Fibroblast of villous mesenchyme (primary cell): ENCODE measurements at regions not wholly inside any gene's neighbourhood (a gene's known extent, or its start where the extent isn't known, plus 50 kb on each side); places are given as distances from the start of the nearest gene placed in this dataset.
"Not testable (repeated sequence)": the region's sequence is repeated elsewhere in the genome, so short reads cannot be mapped to it uniquely, and the experiment has no call there.

Experiments
- DNase-seq: peaks from one replicate; pipeline ENCODE4 v3.0.0-alpha.2; 2010; ENCODE audit warnings: low read depth
- H3K4me3 ChIP-seq: 2 replicates; pipeline ENCODE4 v1.5.1; 2011; ENCODE audit warnings: low read depth, mild to moderate bottlenecking, low read length
- TF ChIP-seq, protein P1 (sequence below): IDR thresholded peaks from 2 replicates; pipeline ENCODE4 v1.5.1; 2012; ENCODE audit warnings: low read depth, mild to moderate bottlenecking, low read length; ENCODE audit not compliant: insufficient read depth

DNA sequence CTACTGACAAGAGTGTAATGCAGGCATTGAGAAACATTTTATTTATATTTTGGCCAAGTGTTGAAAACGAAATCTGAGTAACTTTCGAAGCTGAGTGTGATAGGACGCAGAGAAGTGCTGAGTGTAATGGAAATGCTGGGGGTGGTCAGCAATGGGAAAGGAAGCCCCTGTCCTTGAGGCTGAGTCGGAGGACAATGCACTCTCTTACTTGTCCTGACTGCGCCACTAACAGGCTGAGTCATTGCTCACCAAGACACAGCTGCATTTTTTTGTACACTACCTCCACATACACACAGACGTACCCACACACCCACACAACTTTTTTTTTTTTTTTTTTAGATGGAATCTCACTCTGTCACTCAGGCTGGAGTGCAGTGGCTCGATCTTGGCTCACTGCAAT lies 637.7 kb downstream of the SLCO4C1 start:
- no peak for DNase-seq
- H3K4me3 ChIP-seq: no peak overlapping the region
- TF ChIP-seq, protein P1, sequence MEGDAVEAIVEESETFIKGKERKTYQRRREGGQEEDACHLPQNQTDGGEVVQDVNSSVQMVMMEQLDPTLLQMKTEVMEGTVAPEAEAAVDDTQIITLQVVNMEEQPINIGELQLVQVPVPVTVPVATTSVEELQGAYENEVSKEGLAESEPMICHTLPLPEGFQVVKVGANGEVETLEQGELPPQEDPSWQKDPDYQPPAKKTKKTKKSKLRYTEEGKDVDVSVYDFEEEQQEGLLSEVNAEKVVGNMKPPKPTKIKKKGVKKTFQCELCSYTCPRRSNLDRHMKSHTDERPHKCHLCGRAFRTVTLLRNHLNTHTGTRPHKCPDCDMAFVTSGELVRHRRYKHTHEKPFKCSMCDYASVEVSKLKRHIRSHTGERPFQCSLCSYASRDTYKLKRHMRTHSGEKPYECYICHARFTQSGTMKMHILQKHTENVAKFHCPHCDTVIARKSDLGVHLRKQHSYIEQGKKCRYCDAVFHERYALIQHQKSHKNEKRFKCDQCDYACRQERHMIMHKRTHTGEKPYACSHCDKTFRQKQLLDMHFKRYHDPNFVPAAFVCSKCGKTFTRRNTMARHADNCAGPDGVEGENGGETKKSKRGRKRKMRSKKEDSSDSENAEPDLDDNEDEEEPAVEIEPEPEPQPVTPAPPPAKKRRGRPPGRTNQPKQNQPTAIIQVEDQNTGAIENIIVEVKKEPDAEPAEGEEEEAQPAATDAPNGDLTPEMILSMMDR: no peak

DNA sequence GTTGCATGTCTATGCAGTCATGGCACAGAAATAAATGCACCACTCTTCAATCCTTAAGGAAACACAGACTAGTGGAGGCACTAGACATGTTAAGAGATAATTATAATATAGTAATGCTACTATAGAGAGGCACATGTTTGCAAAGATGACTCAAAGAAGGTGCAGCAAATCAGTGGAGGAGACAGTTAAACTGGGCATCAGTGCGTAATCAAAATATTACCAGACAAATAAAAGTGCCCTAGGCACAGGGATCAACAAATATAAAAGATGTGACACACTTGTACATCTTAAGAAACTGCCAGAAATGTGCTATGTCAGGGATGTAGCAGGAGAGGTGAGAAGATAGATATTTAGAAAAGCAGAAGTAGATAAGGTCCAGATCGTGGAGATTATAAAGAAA lies 642.1 kb downstream of the SLCO4C1 start:
- no peak overlapping the region for H3K4me3 ChIP-seq
- no peak for DNase-seq
- TF ChIP-seq, protein P1: no peak

DNA sequence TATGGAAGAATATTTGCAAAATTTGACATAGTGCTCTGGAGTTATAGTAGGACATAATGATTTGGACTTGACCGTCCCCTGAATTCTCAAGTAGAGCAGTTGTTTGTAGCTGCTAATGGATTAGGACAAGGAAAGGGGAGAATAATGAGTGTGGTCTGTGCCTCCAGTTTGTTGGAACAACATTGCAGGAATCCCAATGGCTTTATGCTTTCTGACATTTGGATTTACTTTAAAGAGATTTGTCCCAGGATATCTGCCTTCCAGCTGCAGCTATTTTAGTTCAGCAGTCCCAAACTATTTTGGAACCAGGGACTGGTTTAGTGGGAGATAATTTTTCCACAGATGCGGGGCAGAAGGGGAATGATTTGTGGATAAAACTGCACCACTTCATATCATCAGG lies 648.2 kb downstream of the SLCO4C1 start:
- no peak overlapping the region for H3K4me3 ChIP-seq
- DNase-seq: no peak
- TF ChIP-seq, protein P1: no peak

DNA sequence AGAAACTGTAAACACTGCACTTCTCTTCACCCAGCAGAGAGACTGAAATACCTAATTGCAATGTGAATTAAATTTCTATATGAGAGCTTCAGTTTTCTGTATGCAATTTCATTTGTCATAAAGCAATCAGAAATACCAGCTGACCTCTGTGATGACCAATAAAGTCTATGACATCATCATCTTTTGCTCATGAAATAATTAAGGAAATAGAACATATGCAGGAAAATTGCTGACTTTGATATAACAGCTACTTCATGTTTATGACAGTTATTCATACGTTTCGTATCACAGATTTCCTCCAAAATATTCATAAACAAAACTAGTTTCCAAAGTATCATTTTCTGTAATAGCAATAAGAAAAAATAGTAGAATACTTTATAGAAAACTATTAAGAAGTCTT lies 652.3 kb downstream of the SLCO4C1 start:
- H3K4me3 ChIP-seq: no peak overlapping the region
- DNase-seq: no peak
- TF ChIP-seq, protein P1: no peak

DNA sequence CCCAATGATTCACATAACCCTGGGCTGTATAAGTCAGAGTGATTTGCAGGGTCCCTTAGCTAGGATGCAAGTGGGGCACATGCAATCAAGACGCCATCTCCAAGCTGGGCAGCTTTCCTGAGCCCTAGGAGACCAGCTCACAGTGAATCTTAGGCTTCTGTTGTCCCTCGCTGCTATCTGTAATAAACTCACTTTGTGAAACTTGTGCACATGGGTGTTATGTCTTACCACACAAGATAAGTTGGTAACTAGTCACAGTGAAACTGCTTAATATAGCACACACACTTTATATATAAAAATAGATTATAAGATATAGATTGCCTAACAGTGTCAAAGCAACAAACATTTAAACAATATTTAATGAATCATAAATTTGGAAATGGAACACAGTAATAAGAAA lies 658.5 kb downstream of the SLCO4C1 start:
- TF ChIP-seq, protein P1: no peak
- H3K4me3 ChIP-seq: no peak overlapping the region
- DNase-seq: no peak

DNA sequence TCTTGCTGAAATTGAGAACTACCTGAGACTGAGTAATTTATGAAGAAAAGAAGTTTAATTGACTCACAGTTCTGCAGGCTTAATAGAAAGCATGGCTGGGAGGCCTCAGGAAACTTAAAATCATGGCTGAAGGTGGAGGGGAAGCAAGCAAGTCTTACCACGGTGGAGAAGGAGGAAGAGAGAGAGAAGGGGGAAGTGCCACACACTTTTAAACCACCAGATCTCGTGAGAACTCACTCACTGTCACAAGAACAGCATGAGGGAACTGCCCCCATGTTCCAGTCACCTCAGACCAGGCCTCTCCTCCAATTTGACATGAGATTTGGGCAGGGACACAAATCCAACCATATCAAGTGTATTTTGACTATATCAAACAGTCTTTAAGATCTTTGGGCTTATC lies 668.3 kb downstream of the SLCO4C1 start:
- H3K4me3 ChIP-seq, DNase-seq: not testable (repeated sequence)

DNA sequence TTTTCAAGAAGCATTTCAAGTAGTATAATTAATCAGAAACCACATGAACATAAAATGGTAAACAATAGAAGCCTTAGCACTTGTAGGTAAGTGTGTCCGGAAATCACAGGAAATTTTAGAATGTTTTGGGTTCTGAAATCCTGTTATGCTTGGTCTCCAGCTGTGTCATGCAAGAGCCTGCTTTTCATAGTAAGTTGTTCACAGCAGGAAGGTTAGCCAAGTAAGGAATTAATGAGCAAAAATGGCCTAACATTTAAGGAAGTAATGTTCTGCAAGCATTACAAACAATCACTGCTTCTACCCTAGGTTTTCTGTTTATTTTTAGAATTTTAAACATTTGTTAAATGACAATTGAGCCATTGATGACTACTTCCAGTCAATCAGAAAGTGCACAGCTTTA lies 669.5 kb downstream of the SLCO4C1 start:
- TF ChIP-seq, protein P1: no peak
- DNase-seq: no peak
- H3K4me3 ChIP-seq: no peak overlapping the region
